GDM1 (cell line): ENCODE measurements at regions not wholly inside any gene's neighbourhood (a gene's known extent, or its start where the extent isn't known, plus 50 kb on each side); places are given as distances from the start of the nearest gene placed in this dataset.
"Not testable (repeated sequence)": the region's sequence is repeated elsewhere in the genome, so short reads cannot be mapped to it uniquely, and the experiment has no call there.

Experiments used
- DNase-seq: peaks from one replicate; lab custom pipeline; 2025; lab: John Stamatoyannopoulos, UW

GRCh38 chr5:13218518-13218917 is 726.0 kb downstream of the DNAH5 start:
- DNase-seq = no peak

DNA sequence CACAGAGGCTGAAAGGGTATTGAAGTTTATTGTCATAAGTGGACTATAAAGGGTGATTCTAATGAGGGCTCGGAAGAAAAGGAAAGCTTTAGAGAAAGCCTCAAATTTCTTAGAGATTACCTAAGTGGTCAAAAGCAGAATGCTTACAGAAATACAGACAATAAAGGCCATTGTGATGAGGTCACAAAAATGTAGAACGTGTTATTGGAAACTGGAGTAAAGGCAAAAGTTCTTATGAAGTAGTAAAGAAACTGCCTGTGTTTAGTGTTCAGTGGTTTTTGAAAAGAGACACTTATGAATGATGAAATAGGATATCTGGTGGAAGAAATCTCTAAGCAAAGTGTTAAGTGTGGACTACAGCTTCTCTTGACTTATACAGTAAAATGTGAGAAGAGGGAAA is 726.9 kb downstream of the DNAH5 start:
- no peak for DNase-seq

DNA sequence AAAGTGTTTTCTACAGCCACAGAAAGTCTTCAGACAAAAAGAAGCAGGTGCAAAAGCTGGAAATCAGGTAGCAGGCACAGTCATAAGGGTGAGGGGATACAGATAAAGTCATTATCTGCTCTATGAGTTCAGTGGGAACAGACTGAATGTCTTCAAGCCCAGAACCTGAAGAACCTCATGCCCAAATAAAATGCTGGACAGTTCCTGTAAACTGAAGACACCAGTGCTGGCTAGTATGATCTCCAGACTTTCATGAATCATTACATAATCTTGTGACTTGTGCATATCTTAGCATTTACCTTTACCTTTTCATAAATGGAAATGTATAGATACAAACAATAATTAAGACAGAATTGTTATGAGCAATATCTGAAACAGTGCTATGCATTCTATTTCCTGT is 728.7 kb downstream of the DNAH5 start:
- DNase-seq = no peak

- no peak for DNase-seq
These were observed 729.1 kb downstream of the DNAH5 start for GRCh38 chr5:13215370-13215769.

GRCh38 chr5:13214182-13214581 is 730.3 kb downstream of the DNAH5 start:
- no peak for DNase-seq

DNA sequence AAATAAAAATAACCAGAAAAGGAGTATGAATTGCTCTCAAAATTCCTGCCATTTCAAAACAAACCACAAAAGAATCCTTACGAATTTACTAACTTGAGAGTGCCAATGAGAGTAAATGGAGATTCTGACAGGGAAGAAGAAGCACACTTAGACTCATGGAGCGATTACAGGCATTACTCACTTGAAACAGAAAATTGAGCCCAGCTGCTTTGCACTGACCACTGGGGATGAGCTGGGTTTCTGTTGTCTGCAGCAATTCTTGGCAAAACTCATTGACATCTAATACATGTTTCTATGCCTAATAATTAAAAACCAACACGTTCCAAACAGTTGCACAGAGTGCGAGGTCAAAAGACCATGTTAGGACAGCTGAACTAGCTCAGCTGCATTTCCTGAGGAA is 731.6 kb downstream of the DNAH5 start:
- DNase-seq = no peak

GRCh38 chr5:13211064-13211463 is 733.4 kb downstream of the DNAH5 start:
- DNase-seq = no peak

- DNase-seq = no peak
These were observed 737.4 kb downstream of the DNAH5 start for GRCh38 chr5:13207112-13207511.

- DNase-seq = no peak
These were observed 743.5 kb downstream of the DNAH5 start for GRCh38 chr5:13201022-13201421.

DNA sequence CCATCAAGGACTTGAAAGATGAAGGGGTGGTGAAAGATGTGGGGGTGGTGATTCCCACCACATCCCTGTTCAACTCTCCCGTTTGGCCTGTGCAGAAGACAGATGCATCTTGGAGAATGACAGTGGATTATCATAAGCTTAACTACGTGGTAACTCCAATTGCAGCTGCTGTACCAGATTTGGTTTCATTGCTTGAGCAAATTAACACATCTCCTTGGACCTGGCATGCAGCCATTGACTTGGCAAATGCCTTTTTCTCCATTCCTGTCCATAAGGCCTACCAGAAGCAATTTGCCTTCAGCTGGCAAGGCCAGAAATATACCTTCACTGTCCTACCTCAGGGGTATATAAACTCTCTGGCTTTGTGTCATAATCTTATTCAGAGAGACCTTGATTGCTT is 746.3 kb downstream of the DNAH5 start:
- DNase-seq = not testable (repeated sequence)

DNA sequence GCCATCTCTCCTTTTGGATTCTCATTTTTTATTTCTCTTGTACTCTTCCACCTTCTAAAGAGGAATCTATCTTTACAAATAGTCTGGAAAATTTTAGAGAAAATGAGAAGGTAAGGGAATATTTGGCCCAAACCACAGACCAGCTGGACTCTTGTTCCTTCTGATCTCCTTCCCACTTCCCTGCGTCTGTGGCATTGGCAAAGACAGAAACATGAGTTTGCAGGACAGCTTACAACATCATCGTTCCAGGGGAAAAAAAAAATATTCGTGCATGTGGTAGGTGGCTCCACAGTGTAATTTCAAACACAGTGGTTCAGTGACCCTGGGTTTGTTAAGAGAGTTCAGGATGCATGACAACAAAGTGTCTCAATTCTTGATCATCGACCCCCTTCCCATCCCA is 755.0 kb downstream of the DNAH5 start:
- DNase-seq = no peak

GRCh38 chr5:13188371-13188770 is 756.1 kb downstream of the DNAH5 start:
- no peak for DNase-seq

GRCh38 chr5:13187186-13187585 is 757.3 kb downstream of the DNAH5 start:
- DNase-seq = no peak

DNA sequence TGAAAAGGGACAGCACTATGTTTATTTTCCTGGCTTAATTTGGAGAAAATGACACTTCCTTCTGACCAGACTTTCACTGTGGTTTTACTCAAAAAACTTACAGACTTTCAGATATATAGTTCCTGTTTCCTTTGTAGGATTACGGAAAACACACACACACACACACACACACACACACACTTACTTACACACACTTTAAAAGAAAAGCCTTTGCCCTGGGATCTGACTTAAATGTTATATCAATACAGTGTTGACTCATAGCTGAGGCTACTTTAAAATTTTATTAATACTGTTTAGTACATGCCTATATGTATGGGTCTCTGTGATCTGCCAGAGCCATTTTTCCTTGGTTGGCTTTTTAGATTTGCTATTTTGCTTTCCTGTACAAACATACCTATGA is 758.3 kb downstream of the DNAH5 start:
- no peak for DNase-seq

DNA sequence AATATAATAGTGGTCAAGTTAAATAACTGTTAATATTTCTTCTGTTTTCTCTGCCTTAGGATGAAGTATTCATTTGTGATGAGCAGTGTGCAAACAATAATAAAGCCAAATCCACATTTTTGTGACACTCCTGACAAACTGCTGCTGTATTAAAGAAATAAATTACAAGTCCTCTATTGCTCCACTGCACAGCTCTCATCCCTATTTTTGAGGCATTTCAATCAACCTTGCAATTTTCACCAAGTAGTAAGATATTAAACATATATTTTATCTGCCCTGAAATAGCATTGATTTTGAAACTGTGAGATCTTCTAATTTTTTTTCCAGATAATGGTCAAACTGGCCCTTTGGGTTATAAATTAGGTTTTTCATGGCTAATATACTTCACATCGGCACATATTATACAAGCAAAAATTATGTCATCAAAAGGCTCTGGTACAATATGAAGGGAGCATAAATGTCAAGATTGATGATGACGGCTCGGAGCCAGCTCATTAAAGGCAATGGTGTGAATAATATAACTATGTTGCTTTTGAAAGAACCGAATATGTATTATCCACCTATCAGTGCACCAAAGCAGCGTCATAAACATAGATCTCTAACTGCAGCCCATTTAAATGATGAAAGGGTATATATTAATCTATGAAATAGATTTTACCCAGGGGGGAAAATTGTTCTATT is 764.9 kb downstream of the DNAH5 start:
- no peak for DNase-seq

GRCh38 chr5:13143630-13144029 is 800.9 kb downstream of the DNAH5 start:
- DNase-seq = no peak

DNA sequence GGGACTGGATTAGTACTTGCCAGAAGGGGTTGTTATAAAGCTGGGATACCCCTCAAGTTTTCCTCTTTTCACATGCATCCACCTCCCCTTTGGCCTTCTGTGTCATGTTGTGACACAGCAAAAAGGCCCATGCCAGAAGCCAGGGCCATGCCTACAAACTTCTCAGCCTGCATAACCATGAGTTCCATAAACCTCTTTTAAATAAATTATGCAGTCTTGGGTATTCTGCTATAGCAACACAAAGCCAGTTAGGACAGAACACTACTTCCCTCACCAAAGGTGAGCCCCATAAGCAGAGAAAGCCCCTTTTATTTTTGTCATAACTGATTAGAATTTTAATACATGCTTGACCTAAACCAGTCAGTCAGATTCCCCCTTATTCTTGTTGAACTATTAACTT is 801.3 kb downstream of the DNAH5 start:
- no peak for DNase-seq

DNA sequence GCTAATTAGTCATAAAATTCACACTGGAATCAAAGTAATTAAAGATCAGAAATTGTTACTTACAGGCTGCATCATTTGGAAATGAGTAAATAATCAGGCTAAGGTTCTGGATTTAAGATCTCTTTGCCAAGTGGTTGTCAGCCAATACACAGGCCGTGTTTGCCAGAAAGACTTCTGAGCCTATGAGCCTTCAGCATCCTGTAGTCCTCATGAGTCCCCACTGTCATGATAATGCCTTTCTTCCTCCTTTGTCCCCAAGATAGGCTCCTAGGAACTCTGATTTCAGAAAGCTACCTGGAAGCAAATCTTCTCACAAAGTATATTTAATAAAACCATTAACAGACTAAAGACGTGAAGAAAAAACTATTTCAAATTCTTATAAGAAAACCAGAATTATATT is 810.5 kb downstream of the DNAH5 start:
- no peak for DNase-seq

DNA sequence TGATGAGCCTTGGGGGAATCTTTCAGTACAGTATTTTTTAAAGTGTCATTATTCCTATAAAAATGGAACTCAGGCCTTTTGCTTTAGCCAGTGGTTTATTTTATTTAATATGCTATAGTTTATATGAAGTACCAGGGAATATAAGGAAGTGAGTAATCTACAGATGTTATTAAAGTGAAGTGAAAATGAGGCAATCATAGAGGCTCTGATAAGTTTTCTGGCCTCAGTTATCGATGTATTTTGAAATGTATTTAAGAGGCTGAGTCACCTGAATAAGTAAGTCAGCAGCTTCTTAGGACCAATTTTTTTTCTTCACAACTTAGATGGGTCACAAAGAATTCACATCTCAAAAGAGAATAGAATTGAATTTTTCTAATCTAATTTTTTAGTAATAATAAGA is 829.0 kb downstream of the DNAH5 start:
- no peak for DNase-seq

- no peak for DNase-seq
These were observed 836.2 kb downstream of the DNAH5 start for GRCh38 chr5:13108265-13108664.

GRCh38 chr5:13107537-13107936 is 837.0 kb downstream of the DNAH5 start:
- no peak for DNase-seq

- no peak for DNase-seq
These were observed 863.4 kb downstream of the DNAH5 start for GRCh38 chr5:13081116-13081515.

- not testable (repeated sequence) for DNase-seq
These were observed 871.6 kb downstream of the DNAH5 start for GRCh38 chr5:13072936-13073335.

GRCh38 chr5:13063088-13063487 is 881.4 kb downstream of the DNAH5 start:
- DNase-seq = no peak
